Embryonic facial prominence (tissue), 1 donor: ENCODE measurements at regions not wholly inside any gene's neighbourhood (a gene's known extent, or its start where the extent isn't known, plus 50 kb on each side); places are given as distances from the start of the nearest gene placed in this dataset.
"Not testable (repeated sequence)": the region's sequence is repeated elsewhere in the genome, so short reads cannot be mapped to it uniquely, and the experiment has no call there.

Experiments used
- DNase-seq: peaks from one replicate; pipeline ENCODE4 v3.0.0-alpha.2; 2016; ENCODE audit errors: extremely low spot score

GRCh38 chr10:4450169-4450568 is 375.8 kb upstream of the AKR1E2 start:
- no peak for DNase-seq

GRCh38 chr10:4448030-4448429 is 378.0 kb upstream of the AKR1E2 start:
- DNase-seq: no peak

- DNase-seq: no peak
Measured at GRCh38 chr10:4443419-4443818, 382.6 kb upstream of the AKR1E2 start.

GRCh38 chr10:4442296-4442695 is 383.7 kb upstream of the AKR1E2 start:
- DNase-seq: no peak

GRCh38 chr10:4440260-4440659 is 385.7 kb upstream of the AKR1E2 start:
- DNase-seq: no peak

- DNase-seq: no peak
Measured at GRCh38 chr10:4437791-4438190, 388.2 kb upstream of the AKR1E2 start.

GRCh38 chr10:4437061-4437460 is 388.9 kb upstream of the AKR1E2 start:
- DNase-seq: no peak

- DNase-seq: no peak
Measured at GRCh38 chr10:4436103-4436502, 389.9 kb upstream of the AKR1E2 start.

- DNase-seq: no peak
Measured at GRCh38 chr10:4434516-4435071, 391.4 kb upstream of the AKR1E2 start.

GRCh38 chr10:4434105-4434504 is 391.9 kb upstream of the AKR1E2 start:
- no peak for DNase-seq

GRCh38 chr10:4431114-4431863 is 394.7 kb upstream of the AKR1E2 start:
- DNase-seq: no peak

- DNase-seq: no peak
Measured at GRCh38 chr10:4429571-4429970, 396.4 kb upstream of the AKR1E2 start.

GRCh38 chr10:4427532-4427931 is 398.5 kb upstream of the AKR1E2 start:
- DNase-seq: no peak

- DNase-seq: no peak
Measured at GRCh38 chr10:4426866-4427265, 399.1 kb upstream of the AKR1E2 start.

- DNase-seq: no peak
Measured at GRCh38 chr10:4409319-4409718, 416.7 kb upstream of the AKR1E2 start.

GRCh38 chr10:4407783-4408182 is 418.2 kb upstream of the AKR1E2 start:
- DNase-seq: no peak

GRCh38 chr10:4405828-4406227 is 420.2 kb upstream of the AKR1E2 start:
- no peak for DNase-seq

- no peak for DNase-seq
Measured at GRCh38 chr10:4403638-4404252, 422.3 kb upstream of the AKR1E2 start.

- DNase-seq: not testable (repeated sequence)
Measured at GRCh38 chr10:4401080-4401479, 424.9 kb upstream of the AKR1E2 start.

- DNase-seq: no peak
Measured at GRCh38 chr10:4399556-4399955, 426.5 kb upstream of the AKR1E2 start.

GRCh38 chr10:4398602-4399001 is 427.4 kb upstream of the AKR1E2 start:
- no peak for DNase-seq

- no peak for DNase-seq
Measured at GRCh38 chr10:4397337-4397736, 428.7 kb upstream of the AKR1E2 start.
